ENCODE measurements at regions not wholly inside any gene's neighbourhood (a gene's known extent, or its start where the extent isn't known, plus 50 kb on each side); places are given as distances from the start of the nearest gene placed in this dataset.

DNA sequence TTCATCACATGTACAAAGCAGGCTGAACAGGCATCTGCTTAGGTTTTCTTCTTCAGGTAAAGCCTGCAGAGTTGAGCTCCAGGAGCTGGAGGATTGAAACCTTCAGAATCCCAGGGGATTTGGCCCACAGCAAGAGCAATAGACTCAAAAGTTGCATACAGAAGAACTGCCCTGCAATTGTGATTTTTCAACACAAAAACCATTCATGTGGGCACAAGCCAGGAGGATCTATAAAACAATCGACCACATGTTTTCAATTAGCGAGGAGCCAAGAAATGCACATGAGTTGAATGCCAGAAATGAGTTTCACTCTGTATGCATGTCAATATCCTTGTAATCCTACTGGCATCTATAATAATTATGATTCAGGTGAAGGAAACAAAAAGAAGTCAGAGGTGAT is 576.4 kb downstream of the HDGFL1 start:
- no peak overlapping the region for H3K27ac ChIP-seq
- no peak for DNase-seq (ENCODE audit: low spot score)
- TF ChIP-seq, protein P1, sequence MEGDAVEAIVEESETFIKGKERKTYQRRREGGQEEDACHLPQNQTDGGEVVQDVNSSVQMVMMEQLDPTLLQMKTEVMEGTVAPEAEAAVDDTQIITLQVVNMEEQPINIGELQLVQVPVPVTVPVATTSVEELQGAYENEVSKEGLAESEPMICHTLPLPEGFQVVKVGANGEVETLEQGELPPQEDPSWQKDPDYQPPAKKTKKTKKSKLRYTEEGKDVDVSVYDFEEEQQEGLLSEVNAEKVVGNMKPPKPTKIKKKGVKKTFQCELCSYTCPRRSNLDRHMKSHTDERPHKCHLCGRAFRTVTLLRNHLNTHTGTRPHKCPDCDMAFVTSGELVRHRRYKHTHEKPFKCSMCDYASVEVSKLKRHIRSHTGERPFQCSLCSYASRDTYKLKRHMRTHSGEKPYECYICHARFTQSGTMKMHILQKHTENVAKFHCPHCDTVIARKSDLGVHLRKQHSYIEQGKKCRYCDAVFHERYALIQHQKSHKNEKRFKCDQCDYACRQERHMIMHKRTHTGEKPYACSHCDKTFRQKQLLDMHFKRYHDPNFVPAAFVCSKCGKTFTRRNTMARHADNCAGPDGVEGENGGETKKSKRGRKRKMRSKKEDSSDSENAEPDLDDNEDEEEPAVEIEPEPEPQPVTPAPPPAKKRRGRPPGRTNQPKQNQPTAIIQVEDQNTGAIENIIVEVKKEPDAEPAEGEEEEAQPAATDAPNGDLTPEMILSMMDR (IDR thresholded peaks at IDR 0.05): no peak
- H3K4me3 ChIP-seq: no peak overlapping the region

- Histone ChIP-seq H3K27ac (no peak overlapping the region), H3K4me3 (no peak overlapping the region)
- DNase-seq (ENCODE audit: low spot score): no peak
- TF ChIP-seq, protein P1 (IDR thresholded peaks at IDR 0.05): no peak
These were observed 584.8 kb downstream of the HDGFL1 start for GRCh38 chr6:23154159-23154558.

DNA sequence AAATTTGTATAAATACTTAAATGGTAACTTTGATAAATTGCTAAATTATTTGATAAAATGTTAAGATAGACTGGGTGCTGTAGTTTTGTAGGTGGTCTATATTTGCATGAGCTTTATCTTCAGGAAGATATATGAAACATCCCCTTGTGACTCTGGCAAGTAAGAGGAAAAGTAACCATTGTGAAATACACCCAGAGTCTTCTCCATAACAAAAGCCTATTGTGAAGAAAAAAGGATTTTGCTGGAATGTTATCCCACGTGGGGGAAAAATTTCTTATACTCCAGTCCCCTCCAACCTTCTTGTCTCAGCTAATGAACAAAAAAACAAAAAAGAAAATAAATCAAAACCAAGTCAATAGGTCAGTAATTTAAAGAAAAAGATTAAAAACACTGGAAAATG is 600.7 kb downstream of the HDGFL1 start:
- H3K27ac ChIP-seq: no peak overlapping the region
- TF ChIP-seq, protein P1 (IDR thresholded peaks at IDR 0.05): no peak
- H3K4me3 ChIP-seq: no peak overlapping the region
- no peak for DNase-seq (ENCODE audit: low spot score)

DNA sequence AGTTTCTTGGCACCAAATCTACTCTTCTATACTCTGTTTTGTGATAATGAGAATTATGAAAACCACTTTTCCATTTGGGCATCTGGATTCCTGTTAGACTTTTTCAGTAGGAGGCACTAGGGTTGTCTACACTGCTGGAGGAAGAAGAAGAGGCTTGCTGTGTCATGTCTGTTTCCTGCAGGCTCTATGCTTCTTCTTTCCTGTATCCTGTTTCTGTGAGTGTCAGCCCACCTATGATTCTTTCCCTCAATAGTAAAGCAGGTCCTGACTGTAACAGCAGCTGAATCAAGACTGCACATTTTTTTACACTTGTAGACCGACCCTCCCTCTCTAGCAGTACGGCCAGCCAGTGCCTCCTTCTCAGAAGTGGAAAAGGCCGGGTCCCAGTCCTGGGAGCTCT is 603.9 kb downstream of the HDGFL1 start:
- TF ChIP-seq, protein P1 (IDR thresholded peaks at IDR 0.05): no peak
- Histone ChIP-seq H3K27ac (no peak overlapping the region), H3K4me3 (no peak overlapping the region)
- DNase-seq (ENCODE audit: low spot score): no peak

DNA sequence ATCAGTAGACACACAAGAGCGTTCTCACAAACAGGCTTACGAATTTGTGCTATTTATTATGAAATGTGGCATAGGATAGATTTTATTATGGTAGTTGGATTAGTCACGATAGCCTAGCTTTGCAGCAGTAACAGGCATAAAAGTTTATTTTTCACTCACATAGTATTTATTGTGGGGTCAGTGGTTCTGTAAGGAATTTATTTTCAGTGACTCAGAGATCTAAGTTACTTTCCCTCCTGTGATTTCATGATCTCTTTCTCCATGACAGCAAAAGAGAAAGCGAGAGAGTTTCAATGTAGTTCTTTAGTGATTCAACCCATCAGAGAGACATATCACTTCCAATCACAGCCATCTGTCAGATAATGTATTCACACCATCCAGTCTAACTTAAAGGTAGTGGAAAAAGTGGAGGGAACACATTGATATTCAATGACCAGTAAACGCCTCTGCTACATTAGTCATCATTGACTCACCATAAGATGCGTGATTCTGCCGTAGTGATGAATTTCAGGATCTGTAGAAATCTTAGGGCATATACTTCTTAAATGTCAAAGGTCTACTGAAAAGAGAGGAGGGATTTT is 605.5 kb downstream of the HDGFL1 start:
- no peak overlapping the region for H3K27ac ChIP-seq
- TF ChIP-seq, protein P1 (IDR thresholded peaks at IDR 0.05): no peak
- DNase-seq (ENCODE audit: low spot score): no peak
- no peak overlapping the region for H3K4me3 ChIP-seq

- DNase-seq (ENCODE audit: low spot score): no peak
- H3K4me3 ChIP-seq: no peak overlapping the region
- H3K27ac ChIP-seq: no peak overlapping the region
- TF ChIP-seq, protein P1 (IDR thresholded peaks at IDR 0.05): no peak
These were observed 606.0 kb downstream of the HDGFL1 start for GRCh38 chr6:23175391-23175790.

DNA sequence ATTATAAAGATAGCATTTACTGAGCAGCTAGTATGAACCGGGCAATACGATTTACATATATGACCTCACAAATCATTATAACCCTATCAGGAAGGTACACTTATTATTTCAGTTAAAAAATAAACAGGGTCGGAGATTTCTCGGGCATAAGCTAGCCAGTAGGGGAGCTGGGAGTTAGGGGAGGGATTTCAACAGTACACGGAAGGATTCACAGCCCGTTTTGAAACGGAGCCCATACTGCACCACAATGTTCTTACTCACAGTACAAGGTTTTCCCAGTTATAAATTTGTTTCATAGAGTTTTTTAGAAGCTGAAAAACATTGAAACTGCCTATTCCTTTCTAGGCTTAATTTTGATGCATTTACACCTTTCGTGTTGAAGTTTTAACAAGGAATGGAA is 607.1 kb downstream of the HDGFL1 start:
- Histone ChIP-seq H3K27ac (no peak overlapping the region), H3K4me3 (no peak overlapping the region)
- DNase-seq (ENCODE audit: low spot score): no peak
- TF ChIP-seq, protein P1 (IDR thresholded peaks at IDR 0.05): no peak

Data from coronary artery (tissue), 2 donors.